GM12865 (cell line): ENCODE measurements at regions not wholly inside any gene's neighbourhood (a gene's known extent, or its start where the extent isn't known, plus 50 kb on each side); places are given as distances from the start of the nearest gene placed in this dataset.
"Not testable (repeated sequence)": the region's sequence is repeated elsewhere in the genome, so short reads cannot be mapped to it uniquely, and the experiment has no call there.

Source experiments
- DNase-seq: peaks from one replicate; pipeline ENCODE4 v3.0.0; 2010; ENCODE audit warnings: low read depth
- H3K4me3 ChIP-seq: 2 replicates; pipeline ENCODE4 v1.5.1; 2011; ENCODE audit warnings: mild to moderate bottlenecking, low read depth, low read length, control low read depth
- CTCF ChIP-seq: IDR thresholded peaks from 2 replicates; pipeline ENCODE4 v1.5.1; 2011; ENCODE audit warnings: low read length, control low read depth, low read depth, inconsistent platforms; ENCODE audit not compliant: insufficient read depth; ENCODE audit errors: missing control alignments

DNA sequence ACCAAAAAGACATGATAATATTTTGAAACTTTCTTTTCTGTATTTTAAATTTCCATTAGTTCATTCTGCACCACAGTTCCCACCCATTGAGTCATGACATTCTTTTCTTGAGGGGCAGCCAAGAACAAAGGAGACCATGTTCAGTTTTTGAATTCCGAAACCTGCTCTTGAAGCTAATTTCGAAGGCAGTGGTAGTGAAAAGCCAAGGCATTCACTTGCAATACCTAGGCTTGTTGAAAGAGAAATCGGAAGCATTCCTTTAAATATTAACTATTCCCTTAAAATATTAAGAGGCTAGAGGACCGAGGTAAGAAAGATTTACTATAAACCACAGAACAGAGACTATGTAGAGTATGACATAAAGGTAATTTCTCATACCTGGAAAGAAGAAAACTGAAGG, 256.3 kb downstream of the ADGRL2 start:
- TF ChIP-seq CTCF: no peak

GRCh38 chr1:82055375-82055774, 254.6 kb downstream of the ADGRL2 start:
- DNase-seq, H3K4me3 ChIP-seq: not testable (repeated sequence)

More for the DNA sequence above, 256.3 kb downstream of the ADGRL2 start:
- DNase-seq: no peak
- no peak overlapping the region for H3K4me3 ChIP-seq

DNA sequence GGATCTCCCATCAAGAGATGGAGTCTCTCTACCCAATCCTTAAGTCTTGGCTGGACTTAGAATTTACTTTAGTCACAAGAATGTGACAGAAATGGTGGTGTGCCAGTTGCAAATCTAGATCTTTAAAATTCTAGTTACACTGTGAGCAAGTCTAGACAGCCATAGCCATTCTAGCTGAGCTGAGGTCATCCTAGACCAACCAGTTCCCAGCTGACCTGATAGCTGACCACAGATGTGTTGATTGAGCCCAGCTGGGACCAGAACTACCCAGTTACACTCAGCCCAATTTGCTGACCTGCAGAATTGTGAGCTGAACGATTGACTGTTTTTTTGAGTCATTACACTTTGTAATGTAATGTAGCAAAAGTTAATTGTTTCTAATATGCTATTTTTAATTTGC, 251.8 kb downstream of the ADGRL2 start:
- H3K4me3 ChIP-seq: no peak overlapping the region
- TF ChIP-seq CTCF: no peak
- no peak for DNase-seq

GRCh38 chr1:82048596-82048995, 247.9 kb downstream of the ADGRL2 start:
- no peak overlapping the region for H3K4me3 ChIP-seq
- TF ChIP-seq CTCF: no peak
- DNase-seq: no peak

GRCh38 chr1:82045221-82045620, 244.5 kb downstream of the ADGRL2 start:
- no peak for TF ChIP-seq CTCF
- H3K4me3 ChIP-seq: no peak overlapping the region
- DNase-seq: no peak

GRCh38 chr1:82044536-82044935, 243.8 kb downstream of the ADGRL2 start:
- TF ChIP-seq CTCF: no peak
- DNase-seq: no peak

GRCh38 chr1:82044111-82044510, 243.4 kb downstream of the ADGRL2 start:
- TF ChIP-seq CTCF: no peak
- no peak for DNase-seq
- H3K4me3 ChIP-seq: no peak overlapping the region

More at GRCh38 chr1:82044536-82044935, 243.8 kb downstream of the ADGRL2 start:
- H3K4me3 ChIP-seq: no peak overlapping the region
